HFFc6 (cell line): ENCODE measurements at regions not wholly inside any gene's neighbourhood (a gene's known extent, or its start where the extent isn't known, plus 50 kb on each side); places are given as distances from the start of the nearest gene placed in this dataset.

Experiments used
- DNase-seq: peaks from one replicate; pipeline ENCODE4 v3.0.0-alpha.2; 2018
- H3K27ac Mint-ChIP-seq: 2 replicates; pipeline ENCODE4 v1.8.0; 2020; ENCODE audit warnings: mild to moderate bottlenecking, mixed read lengths
- H3K27me3 Mint-ChIP-seq: 2 replicates; pipeline ENCODE4 v1.8.0; 2021; ENCODE audit warnings: mild to moderate bottlenecking, moderate library complexity, mixed read lengths; ENCODE audit not compliant: insufficient read depth
- H3K36me3 Mint-ChIP-seq: 2 replicates; pipeline ENCODE4 v1.8.0; 2021; ENCODE audit warnings: low read depth, mixed read lengths
- H3K4me1 Mint-ChIP-seq: 2 replicates; pipeline ENCODE4 v1.8.0; 2020; ENCODE audit warnings: low read depth, mixed read lengths
- H3K4me3 Mint-ChIP-seq: 2 replicates; pipeline ENCODE4 v1.8.0; 2020; ENCODE audit warnings: mild to moderate bottlenecking, moderate library complexity, mixed read lengths
- H3K9me3 Mint-ChIP-seq: 2 replicates; pipeline ENCODE4 v1.8.0; 2020; ENCODE audit warnings: mild to moderate bottlenecking, mixed read lengths
- CTCF ChIP-seq: fragments of 200-600 bp; sonication (generic); IDR thresholded peaks from 2 replicates; pipeline ENCODE4 v1.5.0; 2021; ENCODE audit warnings: antibody characterized with exemption, mild to moderate bottlenecking

GRCh38 chr13:23020246-23020843 lies 160.4 kb upstream of the SGCG start:
- DNase-seq: peak; percentile 30
- no peak overlapping the region for H3K27ac Mint-ChIP-seq
- H3K4me3 Mint-ChIP-seq: no peak overlapping the region

GRCh38 chr13:23021906-23022305 lies 158.9 kb upstream of the SGCG start:
- Mint-ChIP-seq H3K27ac (no peak overlapping the region), H3K4me1 (no peaks in the 10 kb centered on the region), H3K36me3 (no peaks in the 10 kb centered on the region), H3K27me3 (peaks cover 7% of the 10 kb centered on the region; the same call in 1 of the 2 replicates), H3K9me3 (no peaks in the 10 kb centered on the region), H3K4me3 (no peak overlapping the region)
- no peak for DNase-seq
- TF ChIP-seq CTCF: no peak

More at GRCh38 chr13:23020246-23020843, 160.4 kb upstream of the SGCG start:
- no peaks in the 10 kb centered on the region for H3K36me3 Mint-ChIP-seq
- H3K27me3 Mint-ChIP-seq: peaks cover 6% of the 10 kb centered on the region
- H3K4me1 Mint-ChIP-seq: no peaks in the 10 kb centered on the region
- peak; percentile 90 for TF ChIP-seq CTCF
- H3K9me3 Mint-ChIP-seq: no peaks in the 10 kb centered on the region

GRCh38 chr13:23022704-23023103 lies 158.1 kb upstream of the SGCG start:
- Mint-ChIP-seq H3K27me3 (peaks cover 5% of the 10 kb centered on the region; the same call in 1 of the 2 replicates), H3K9me3 (no peaks in the 10 kb centered on the region), H3K4me1 (no peaks in the 10 kb centered on the region), H3K4me3 (no peak overlapping the region), H3K36me3 (no peaks in the 10 kb centered on the region), H3K27ac (no peak overlapping the region)
- TF ChIP-seq CTCF: no peak
- DNase-seq: no peak

GRCh38 chr13:23025864-23026608 lies 154.7 kb upstream of the SGCG start:
- Mint-ChIP-seq H3K27ac (no peak overlapping the region), H3K9me3 (no peaks in the 10 kb centered on the region), H3K27me3 (peaks cover 8% of the 10 kb centered on the region; the same call in 1 of the 2 replicates), H3K4me1 (no peaks in the 10 kb centered on the region), H3K36me3 (no peaks in the 10 kb centered on the region), H3K4me3 (no peak overlapping the region)
- DNase-seq: no peak
- TF ChIP-seq CTCF: no peak

- H3K36me3 Mint-ChIP-seq: no peaks in the 10 kb centered on the region
- no peaks in the 10 kb centered on the region for H3K9me3 Mint-ChIP-seq
- peaks cover 3% of the 10 kb centered on the region; the same call in 1 of the 2 replicates for H3K27me3 Mint-ChIP-seq
- no peaks in the 10 kb centered on the region for H3K4me1 Mint-ChIP-seq
- DNase-seq: no peak
- no peak overlapping the region for H3K27ac Mint-ChIP-seq
- H3K4me3 Mint-ChIP-seq: no peak overlapping the region
- TF ChIP-seq CTCF: no peak
These were observed 141.4 kb upstream of the SGCG start for GRCh38 chr13:23039266-23039935.
